ENCODE measurements at regions not wholly inside any gene's neighbourhood (a gene's known extent, or its start where the extent isn't known, plus 50 kb on each side); places are given as distances from the start of the nearest gene placed in this dataset.

DNA sequence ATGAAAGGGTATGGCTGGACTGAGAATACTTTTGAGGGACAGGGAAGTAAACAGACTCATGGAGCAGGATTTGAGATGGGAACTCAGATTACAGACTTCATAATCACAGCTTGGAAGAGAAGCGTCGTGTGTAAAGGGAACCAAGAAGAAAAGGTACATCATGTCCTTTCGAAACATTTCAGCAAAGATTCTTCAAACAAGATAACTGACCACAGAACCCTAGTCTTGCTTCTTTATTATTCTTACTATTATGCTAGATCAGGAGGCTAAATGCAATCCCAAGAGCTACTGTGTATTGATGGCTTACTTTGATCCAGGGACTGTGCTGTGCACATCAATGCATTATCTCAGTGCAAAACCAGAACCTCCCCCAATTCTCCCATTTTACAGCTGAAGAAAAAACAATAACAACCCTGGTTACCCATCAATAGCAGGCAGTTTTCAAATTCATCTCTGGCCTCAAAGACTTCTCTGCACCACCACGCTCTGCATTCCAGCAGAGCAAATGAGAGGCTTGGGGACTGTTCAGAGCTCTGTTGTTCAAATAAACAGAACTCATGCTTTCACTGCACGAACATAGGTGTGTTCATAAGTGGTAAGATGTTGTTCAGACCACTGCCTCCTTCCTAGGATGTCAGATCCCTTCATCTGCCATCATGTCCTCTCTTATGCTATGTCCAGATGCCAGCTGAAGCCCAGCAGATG is 104.8 kb upstream of the NAV2 start:
- TF ChIP-seq EZH2phosphoT487 (IDR thresholded peaks at IDR 0.05; ENCODE audit: unreplicated experiment) (no peak), EZH2 (IDR thresholded peaks at IDR 0.05; ENCODE audit: low read depth, unreplicated experiment) (no peak), REST (IDR thresholded peaks at IDR 0.05; ENCODE audit: unreplicated experiment) (no peak), JUNB (IDR thresholded peaks at IDR 0.05; ENCODE audit: unreplicated experiment) (no peak), POLR2AphosphoS5 (IDR thresholded peaks at IDR 0.05; ENCODE audit: low read depth) (no peak)
- TF ChIP-seq, protein P1, sequence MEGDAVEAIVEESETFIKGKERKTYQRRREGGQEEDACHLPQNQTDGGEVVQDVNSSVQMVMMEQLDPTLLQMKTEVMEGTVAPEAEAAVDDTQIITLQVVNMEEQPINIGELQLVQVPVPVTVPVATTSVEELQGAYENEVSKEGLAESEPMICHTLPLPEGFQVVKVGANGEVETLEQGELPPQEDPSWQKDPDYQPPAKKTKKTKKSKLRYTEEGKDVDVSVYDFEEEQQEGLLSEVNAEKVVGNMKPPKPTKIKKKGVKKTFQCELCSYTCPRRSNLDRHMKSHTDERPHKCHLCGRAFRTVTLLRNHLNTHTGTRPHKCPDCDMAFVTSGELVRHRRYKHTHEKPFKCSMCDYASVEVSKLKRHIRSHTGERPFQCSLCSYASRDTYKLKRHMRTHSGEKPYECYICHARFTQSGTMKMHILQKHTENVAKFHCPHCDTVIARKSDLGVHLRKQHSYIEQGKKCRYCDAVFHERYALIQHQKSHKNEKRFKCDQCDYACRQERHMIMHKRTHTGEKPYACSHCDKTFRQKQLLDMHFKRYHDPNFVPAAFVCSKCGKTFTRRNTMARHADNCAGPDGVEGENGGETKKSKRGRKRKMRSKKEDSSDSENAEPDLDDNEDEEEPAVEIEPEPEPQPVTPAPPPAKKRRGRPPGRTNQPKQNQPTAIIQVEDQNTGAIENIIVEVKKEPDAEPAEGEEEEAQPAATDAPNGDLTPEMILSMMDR (conservative IDR thresholded peaks at IDR 0.05; ENCODE audit: low read depth in 2 of 2) = no peak
- TF ChIP-seq, protein P2, sequence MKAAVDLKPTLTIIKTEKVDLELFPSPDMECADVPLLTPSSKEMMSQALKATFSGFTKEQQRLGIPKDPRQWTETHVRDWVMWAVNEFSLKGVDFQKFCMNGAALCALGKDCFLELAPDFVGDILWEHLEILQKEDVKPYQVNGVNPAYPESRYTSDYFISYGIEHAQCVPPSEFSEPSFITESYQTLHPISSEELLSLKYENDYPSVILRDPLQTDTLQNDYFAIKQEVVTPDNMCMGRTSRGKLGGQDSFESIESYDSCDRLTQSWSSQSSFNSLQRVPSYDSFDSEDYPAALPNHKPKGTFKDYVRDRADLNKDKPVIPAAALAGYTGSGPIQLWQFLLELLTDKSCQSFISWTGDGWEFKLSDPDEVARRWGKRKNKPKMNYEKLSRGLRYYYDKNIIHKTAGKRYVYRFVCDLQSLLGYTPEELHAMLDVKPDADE (IDR thresholded peaks at IDR 0.05) = no peak
